Stimulated activated memory B cell treated with anti-CD40 and anti-IgM and Interleukin-4, amounts not matched to agents 10 μg/mL and 1 μg/mL and 100 μg/mL, for 72 hours (primary cell): ENCODE measurements at regions not wholly inside any gene's neighbourhood (a gene's known extent, or its start where the extent isn't known, plus 50 kb on each side); places are given as distances from the start of the nearest gene placed in this dataset.
"Not testable (repeated sequence)": the region's sequence is repeated elsewhere in the genome, so short reads cannot be mapped to it uniquely, and the experiment has no call there.

Experiments
- ATAC-seq: fragments of 150-1000 bp; cut with Tn5 transposase; 2 replicates; pipeline ENCODE4 v1.10.0; 2021
- H3K27ac Mint-ChIP-seq: one replicate; pipeline ENCODE4 v1.8.0; 2022; ENCODE audit warnings: mild to moderate bottlenecking, mixed read lengths
- H3K27me3 Mint-ChIP-seq: one replicate; pipeline ENCODE4 v1.8.0; 2022; ENCODE audit warnings: mixed read lengths
- H3K36me3 Mint-ChIP-seq: one replicate; pipeline ENCODE4 v1.8.0; 2022; ENCODE audit warnings: mixed read lengths
- H3K4me1 Mint-ChIP-seq: one replicate; pipeline ENCODE4 v1.8.0; 2022; ENCODE audit warnings: mixed read lengths
- H3K4me3 Mint-ChIP-seq: one replicate; pipeline ENCODE4 v1.8.0; 2022; ENCODE audit warnings: mild to moderate bottlenecking, moderate library complexity, mixed read lengths
- H3K9me3 Mint-ChIP-seq: one replicate; pipeline ENCODE4 v1.8.0; 2022; ENCODE audit warnings: mixed read lengths

- no peaks in the 10 kb centered on the region for H3K36me3 Mint-ChIP-seq
- peaks cover 3% of the 10 kb centered on the region for H3K9me3 Mint-ChIP-seq
- no peak overlapping the region for H3K4me3 Mint-ChIP-seq
- no peak overlapping the region for H3K27ac Mint-ChIP-seq
- no peaks in the 10 kb centered on the region for H3K4me1 Mint-ChIP-seq
- no peaks in the 10 kb centered on the region for H3K27me3 Mint-ChIP-seq
- ATAC-seq = no peak
Measured at GRCh38 chr11:91310085-91310484, 914.5 kb upstream of the FAT3 start.

- Mint-ChIP-seq H3K4me1 (no peaks in the 10 kb centered on the region), H3K9me3 (peaks cover 3% of the 10 kb centered on the region), H3K4me3 (no peak overlapping the region), H3K36me3 (no peaks in the 10 kb centered on the region), H3K27me3 (no peaks in the 10 kb centered on the region), H3K27ac (no peak overlapping the region)
- ATAC-seq = no peak
Measured at GRCh38 chr11:91308069-91308468, 916.5 kb upstream of the FAT3 start.

GRCh38 chr11:91305402-91305801, 919.2 kb upstream of the FAT3 start:
- Mint-ChIP-seq H3K4me3 (no peak overlapping the region), H3K27ac (no peak overlapping the region), H3K36me3 (no peaks in the 10 kb centered on the region), H3K4me1 (no peaks in the 10 kb centered on the region), H3K9me3 (peaks cover 3% of the 10 kb centered on the region), H3K27me3 (no peaks in the 10 kb centered on the region)
- no peak for ATAC-seq

- no peaks in the 10 kb centered on the region for H3K36me3 Mint-ChIP-seq
- no peak overlapping the region for H3K4me3 Mint-ChIP-seq
- H3K27ac Mint-ChIP-seq = no peak overlapping the region
- ATAC-seq = no peak
- no peaks in the 10 kb centered on the region for H3K4me1 Mint-ChIP-seq
- no peaks in the 10 kb centered on the region for H3K27me3 Mint-ChIP-seq
- peaks cover 3% of the 10 kb centered on the region for H3K9me3 Mint-ChIP-seq
Measured at GRCh38 chr11:91303749-91304148, 920.9 kb upstream of the FAT3 start.

- H3K4me3 Mint-ChIP-seq = no peak overlapping the region
Measured at GRCh38 chr11:91299980-91300379, 924.6 kb upstream of the FAT3 start.

GRCh38 chr11:91296629-91297028, 928.0 kb upstream of the FAT3 start:
- Mint-ChIP-seq H3K27ac (no peak overlapping the region), H3K9me3 (peaks cover 5% of the 10 kb centered on the region), H3K36me3 (no peaks in the 10 kb centered on the region), H3K27me3 (no peaks in the 10 kb centered on the region), H3K4me1 (no peaks in the 10 kb centered on the region), H3K4me3 (no peak overlapping the region)
- ATAC-seq = no peak

More at GRCh38 chr11:91299980-91300379, 924.6 kb upstream of the FAT3 start:
- H3K27ac Mint-ChIP-seq = no peak overlapping the region
- no peaks in the 10 kb centered on the region for H3K36me3 Mint-ChIP-seq
- no peaks in the 10 kb centered on the region for H3K4me1 Mint-ChIP-seq
- no peak for ATAC-seq
- peaks cover 3% of the 10 kb centered on the region for H3K9me3 Mint-ChIP-seq
- no peaks in the 10 kb centered on the region for H3K27me3 Mint-ChIP-seq

- Mint-ChIP-seq H3K36me3 (no peaks in the 10 kb centered on the region), H3K4me3 (no peak overlapping the region), H3K4me1 (no peaks in the 10 kb centered on the region), H3K27ac (no peak overlapping the region), H3K27me3 (no peaks in the 10 kb centered on the region), H3K9me3 (peaks cover 5% of the 10 kb centered on the region)
- ATAC-seq = no peak
Measured at GRCh38 chr11:91295591-91295990, 929.0 kb upstream of the FAT3 start.

- Mint-ChIP-seq H3K27ac (no peak overlapping the region), H3K9me3 (peaks cover 8% of the 10 kb centered on the region), H3K4me3 (no peak overlapping the region), H3K27me3 (no peaks in the 10 kb centered on the region), H3K4me1 (no peaks in the 10 kb centered on the region), H3K36me3 (no peaks in the 10 kb centered on the region)
- ATAC-seq = no peak
Measured at GRCh38 chr11:91293119-91293518, 931.5 kb upstream of the FAT3 start.

- Mint-ChIP-seq H3K27me3 (no peaks in the 10 kb centered on the region), H3K36me3 (no peaks in the 10 kb centered on the region), H3K4me3 (no peak overlapping the region), H3K9me3 (peaks cover 3% of the 10 kb centered on the region), H3K4me1 (no peaks in the 10 kb centered on the region), H3K27ac (no peak overlapping the region)
- no peak for ATAC-seq
Measured at GRCh38 chr11:91272089-91272488, 952.5 kb upstream of the FAT3 start.

GRCh38 chr11:91268512-91269295, 955.9 kb upstream of the FAT3 start:
- not testable (repeated sequence) for H3K27me3 Mint-ChIP-seq, H3K27ac Mint-ChIP-seq, H3K9me3 Mint-ChIP-seq, H3K4me1 Mint-ChIP-seq, H3K4me3 Mint-ChIP-seq, ATAC-seq, H3K36me3 Mint-ChIP-seq

GRCh38 chr11:91265946-91266345, 958.7 kb upstream of the FAT3 start:
- H3K9me3 Mint-ChIP-seq = peaks cover 9% of the 10 kb centered on the region
- no peak overlapping the region for H3K27ac Mint-ChIP-seq
- H3K36me3 Mint-ChIP-seq = no peaks in the 10 kb centered on the region
- no peak overlapping the region for H3K4me3 Mint-ChIP-seq
- no peaks in the 10 kb centered on the region for H3K27me3 Mint-ChIP-seq
- H3K4me1 Mint-ChIP-seq = no peaks in the 10 kb centered on the region
- no peak for ATAC-seq

GRCh38 chr11:91264481-91264880, 960.1 kb upstream of the FAT3 start:
- H3K9me3 Mint-ChIP-seq = peaks cover 8% of the 10 kb centered on the region
- no peak overlapping the region for H3K27ac Mint-ChIP-seq
- H3K27me3 Mint-ChIP-seq = no peaks in the 10 kb centered on the region
- ATAC-seq = no peak
- no peak overlapping the region for H3K4me3 Mint-ChIP-seq
- H3K36me3 Mint-ChIP-seq = no peaks in the 10 kb centered on the region
- H3K4me1 Mint-ChIP-seq = no peaks in the 10 kb centered on the region

- Mint-ChIP-seq H3K9me3 (peaks cover 8% of the 10 kb centered on the region), H3K4me1 (no peaks in the 10 kb centered on the region), H3K4me3 (no peak overlapping the region), H3K36me3 (no peaks in the 10 kb centered on the region), H3K27ac (no peak overlapping the region), H3K27me3 (no peaks in the 10 kb centered on the region)
- no peak for ATAC-seq
Measured at GRCh38 chr11:91263496-91264365, 960.9 kb upstream of the FAT3 start.

GRCh38 chr11:91261513-91261912, 963.1 kb upstream of the FAT3 start:
- Mint-ChIP-seq H3K27me3 (no peaks in the 10 kb centered on the region), H3K36me3 (no peaks in the 10 kb centered on the region), H3K4me1 (no peaks in the 10 kb centered on the region), H3K27ac (no peak overlapping the region), H3K9me3 (peaks cover 5% of the 10 kb centered on the region), H3K4me3 (no peak overlapping the region)
- no peak for ATAC-seq

- H3K9me3 Mint-ChIP-seq = peaks cover 3% of the 10 kb centered on the region
- no peak for ATAC-seq
- no peaks in the 10 kb centered on the region for H3K36me3 Mint-ChIP-seq
- no peaks in the 10 kb centered on the region for H3K27me3 Mint-ChIP-seq
- no peaks in the 10 kb centered on the region for H3K4me1 Mint-ChIP-seq
- H3K4me3 Mint-ChIP-seq = no peak overlapping the region
- H3K27ac Mint-ChIP-seq = no peak overlapping the region
Measured at GRCh38 chr11:91258876-91259275, 965.7 kb upstream of the FAT3 start.

GRCh38 chr11:91257667-91258066, 967.0 kb upstream of the FAT3 start:
- Mint-ChIP-seq H3K27me3 (no peaks in the 10 kb centered on the region), H3K9me3 (peaks cover 3% of the 10 kb centered on the region), H3K4me1 (no peaks in the 10 kb centered on the region), H3K27ac (no peak overlapping the region), H3K36me3 (no peaks in the 10 kb centered on the region), H3K4me3 (no peak overlapping the region)
- ATAC-seq = no peak
